IMR-90 (cell line): ENCODE measurements at regions not wholly inside any gene's neighbourhood (a gene's known extent, or its start where the extent isn't known, plus 50 kb on each side); places are given as distances from the start of the nearest gene placed in this dataset.

Experiments used
- ATAC-seq: fragments of 200-7000 bp; cut with Tn5 transposase; 2 replicates; pipeline ENCODE4 v1.9.1; 2020; ENCODE audit warnings: low read depth, mild to moderate bottlenecking, moderate library complexity
- BruUV-seq: library from RNA; stranded (reverse); fragments of 400-500 nt; replicated peaks from 2 replicates; lab custom pipeline; 2021; lab: Mats Ljungman, UMichigan
- CTCF ChIA-PET: fragments of 300-600 bp; formaldehyde crosslinking; extraction: SDS; loops from one replicate; lab custom pipeline; 2021; ENCODE audit warnings: antibody characterized with exemption; lab: Yijun Ruan, JAX
- POLR2A ChIA-PET: fragments of 300-600 bp; sonication (Branson Sonifier 250); formaldehyde crosslinking; loops from one replicate; lab custom pipeline; 2022; ENCODE audit warnings: antibody characterized with exemption; ENCODE audit not compliant: unreplicated experiment; lab: Charles Lee
- DNase-seq: peaks from one replicate; pipeline ENCODE4 v3.0.0; 2013
- H2AFZ ChIP-seq: replicated peaks from 2 replicates; pipeline ENCODE3; 2013; ENCODE audit warnings: low read length, mild to moderate bottlenecking; ENCODE audit not compliant: poor library complexity
- H2AK5ac ChIP-seq: 2 replicates; pipeline ENCODE4 v1.6.1; 2013; ENCODE audit warnings: low read depth, low read length, inconsistent platforms
- H2AK9ac ChIP-seq: replicated peaks from 2 replicates; pipeline ENCODE3; 2013; ENCODE audit warnings: mild to moderate bottlenecking, low read depth, low read length, moderate library complexity; ENCODE audit not compliant: poor library complexity
- H2BK120ac ChIP-seq: 2 replicates; pipeline ENCODE4 v1.6.1; 2013; ENCODE audit warnings: low read depth, low read length, inconsistent platforms
- H2BK15ac ChIP-seq: 3 replicates; pipeline ENCODE4 v1.6.1; 2013; ENCODE audit warnings: low read depth, low read length, inconsistent platforms
- H2BK20ac ChIP-seq: 2 replicates; pipeline ENCODE4 v1.6.1; 2013; ENCODE audit warnings: low read depth, mild to moderate bottlenecking, inconsistent platforms, low read length, moderate library complexity
- H2BK5ac ChIP-seq: 2 replicates; pipeline ENCODE4 v1.6.1; 2013; ENCODE audit warnings: mild to moderate bottlenecking, low read depth, low read length, inconsistent platforms; ENCODE audit not compliant: poor library complexity, severe bottlenecking
- H3K14ac ChIP-seq: replicated peaks from 2 replicates; pipeline ENCODE4 v1.6.1; 2013; ENCODE audit warnings: low read depth, low read length, inconsistent platforms
- H3K18ac ChIP-seq: 2 replicates; pipeline ENCODE4 v1.6.1; 2013; ENCODE audit warnings: low read depth, low read length, control low read depth
- H3K23ac ChIP-seq: 2 replicates; pipeline ENCODE4 v1.6.1; 2013; ENCODE audit warnings: low read depth, low read length, inconsistent platforms
- H3K27ac ChIP-seq: 2 replicates; pipeline ENCODE4 v1.5.1; 2013; ENCODE audit warnings: mild to moderate bottlenecking, control low read depth, low read length; ENCODE audit not compliant: insufficient read depth
- H3K27me3 ChIP-seq: 2 replicates; pipeline ENCODE4 v1.6.1; 2013; ENCODE audit warnings: low read length; ENCODE audit not compliant: control insufficient read depth, insufficient read depth
- H3K36me3 ChIP-seq: 2 replicates; pipeline ENCODE4 v1.6.1; 2013; ENCODE audit warnings: low read length, mixed read lengths; ENCODE audit not compliant: control insufficient read depth, insufficient read depth
- H3K4ac ChIP-seq: 2 replicates; pipeline ENCODE4 v1.6.1; 2013; ENCODE audit warnings: low read depth, low read length, inconsistent platforms
- H3K4me1 ChIP-seq: 2 replicates; pipeline ENCODE4 v1.6.1; 2013; ENCODE audit warnings: low read length, mixed read lengths; ENCODE audit not compliant: control insufficient read depth, insufficient read depth
- H3K4me2 ChIP-seq: 2 replicates; pipeline ENCODE4 v1.6.1; 2013; ENCODE audit warnings: low read depth, mild to moderate bottlenecking, control low read depth, low read length, moderate library complexity
- H3K4me3 ChIP-seq: 2 replicates; pipeline ENCODE4 v1.5.1; 2013; ENCODE audit warnings: low read depth, mild to moderate bottlenecking, control low read depth, low read length, moderate library complexity; ENCODE audit not compliant: insufficient read depth
- H3K56ac ChIP-seq: 2 replicates; pipeline ENCODE4 v1.6.1; 2013; ENCODE audit warnings: low read length, inconsistent platforms; ENCODE audit not compliant: insufficient read depth; ENCODE audit errors: extremely low read depth
- H3K79me1 ChIP-seq, 2 experiments: 2 replicates each; pipeline ENCODE4 v1.6.1; 2013; ENCODE audit warnings: low read length in 2 of 2, inconsistent platforms in 1 of 2, low read depth in 1 of 2
- H3K9ac ChIP-seq: 2 replicates; pipeline ENCODE4 v1.6.1; 2013; ENCODE audit warnings: low read depth, low read length, control low read depth
- H3K9me1 ChIP-seq: 2 replicates; pipeline ENCODE4 v1.6.1; 2013; ENCODE audit warnings: low read length, inconsistent platforms; ENCODE audit not compliant: insufficient read depth
- H3K9me3 ChIP-seq: 2 replicates; pipeline ENCODE4 v1.6.1; 2013; ENCODE audit warnings: low read length; ENCODE audit not compliant: control insufficient read depth, insufficient read depth
- H4K20me1 ChIP-seq: 2 replicates; pipeline ENCODE4 v1.6.1; 2013; ENCODE audit warnings: low read length, inconsistent platforms; ENCODE audit not compliant: insufficient read depth
- H4K5ac ChIP-seq: 2 replicates; pipeline ENCODE4 v1.6.1; 2013; ENCODE audit warnings: mild to moderate bottlenecking, low read depth, low read length, control low read depth
- H4K8ac ChIP-seq, 2 experiments: 2 replicates each; pipeline ENCODE4 v1.6.1; 2013; ENCODE audit warnings: low read depth in 2 of 2, low read length in 2 of 2, control low read depth in 1 of 2, inconsistent platforms in 1 of 2
- H4K91ac ChIP-seq: 2 replicates; pipeline ENCODE4 v1.6.1; 2013; ENCODE audit warnings: low read depth, low read length, inconsistent platforms; ENCODE audit not compliant: insufficient read depth
- CEBPB ChIP-seq: IDR thresholded peaks from 2 replicates; pipeline ENCODE4 v1.6.1; 2012; ENCODE audit warnings: low read depth, low read length, improper control_type of control experiment
- WGBS, 2 experiments: methylation state at CpG; one replicate each; pipeline versions ENCODE4 v1.1.5 to v1.1.7; 2013; ENCODE audit warnings: missing lambda C conversion rate in 2 of 2; ENCODE audit not compliant: insufficient read length in 1 of 2; ENCODE audit errors: extremely low coverage in 2 of 2; 5-methylcytosine and 5-hydroxymethylcytosine counted together
- dilution Hi-C: fragments of 300-500 bp; cut with HindIII; formaldehyde crosslinking; loops from one replicate; pipeline ENCODE4 v1.14.3; 2018; ENCODE audit warnings: low sequenced_read_pairs; ENCODE audit not compliant: unreplicated experiment
- in situ Hi-C: fragments of 300-500 bp; cut with MboI; formaldehyde crosslinking; loops from 3 replicates; pipeline ENCODE4 v1.14.3; 2019; ENCODE audit warnings: low sequenced_read_pairs, inconsistent platforms, mixed read lengths
- intact Hi-C: fragments of 100-400 bp; cut with micrococcal nuclease; formaldehyde crosslinking; loops from 2 replicates; pipeline ENCODE4 v1.10.0; 2022
- TF ChIP-seq, protein P1 (sequence below): fragments of 150-350 bp; IDR thresholded peaks from 2 replicates; pipeline ENCODE4 v1.6.1; 2017; ENCODE audit warnings: mild to moderate bottlenecking, antibody characterized with exemption, low read length, low read depth

DNA sequence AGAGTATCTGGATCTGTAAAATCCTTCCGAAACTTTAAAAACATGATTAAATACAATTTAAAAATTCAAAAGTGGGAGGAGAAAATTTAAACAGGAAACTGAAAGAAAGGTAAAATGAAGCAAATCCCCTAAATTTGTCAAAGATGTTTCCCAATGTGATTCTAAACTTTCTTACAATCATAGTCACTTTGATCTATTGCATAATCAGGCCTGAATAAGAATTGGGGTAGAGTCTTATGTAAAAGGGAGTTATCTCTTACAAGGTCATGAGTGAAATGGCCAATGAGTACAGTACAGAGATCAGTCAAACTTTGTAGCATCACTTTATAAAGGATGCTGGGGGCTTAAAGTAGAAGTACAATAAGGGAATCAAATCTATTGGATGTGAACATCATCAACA is 1657.7 kb upstream of the CELF4 start:
- H3K4me3 ChIP-seq, result no peak overlapping the region
- TF ChIP-seq CEBPB, result peak; percentile 17; the same call in 1 of the 2 replicates
- TF ChIP-seq, protein P1, sequence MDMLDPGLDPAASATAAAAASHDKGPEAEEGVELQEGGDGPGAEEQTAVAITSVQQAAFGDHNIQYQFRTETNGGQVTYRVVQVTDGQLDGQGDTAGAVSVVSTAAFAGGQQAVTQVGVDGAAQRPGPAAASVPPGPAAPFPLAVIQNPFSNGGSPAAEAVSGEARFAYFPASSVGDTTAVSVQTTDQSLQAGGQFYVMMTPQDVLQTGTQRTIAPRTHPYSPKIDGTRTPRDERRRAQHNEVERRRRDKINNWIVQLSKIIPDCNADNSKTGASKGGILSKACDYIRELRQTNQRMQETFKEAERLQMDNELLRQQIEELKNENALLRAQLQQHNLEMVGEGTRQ, result no peak
- H4K8ac ChIP-seq, result no peak overlapping the region
- no peak overlapping the region for H2AK9ac ChIP-seq
- no peak for DNase-seq
- no peaks in the 10 kb centered on the region for H3K4me1 ChIP-seq
- H2AFZ ChIP-seq, result no peak overlapping the region
- H4K5ac ChIP-seq, result no peak overlapping the region
- no peak overlapping the region for H3K18ac ChIP-seq
- no peak overlapping the region for H3K23ac ChIP-seq
- intact Hi-C loops, result no loop called here
- WGBS, 2 experiments, result no CpG with 5 or more reads among the region's 1 CpG
- no peaks in the 10 kb centered on the region for H3K9me3 ChIP-seq
- no peaks in the 10 kb centered on the region for H3K9me1 ChIP-seq
- no peak overlapping the region for H3K9ac ChIP-seq
- no peak overlapping the region for H2BK20ac ChIP-seq
- no peak overlapping the region for H3K14ac ChIP-seq
- H3K27me3 ChIP-seq, result no peaks in the 10 kb centered on the region
- no peak overlapping the region for H3K56ac ChIP-seq
- in situ Hi-C loops, result no loop called here
- no peak for ATAC-seq
- no peak overlapping the region for H2BK5ac ChIP-seq
- no peak overlapping the region for H2BK120ac ChIP-seq
- POLR2A ChIA-PET, result no interaction called here
- H3K4ac ChIP-seq, result no peak overlapping the region
- CTCF ChIA-PET, result no interaction called here
- H2BK15ac ChIP-seq, result no peak overlapping the region
- BruUV-seq, result no TSS peak
- H3K4me2 ChIP-seq, result no peak overlapping the region
- H4K91ac ChIP-seq, result no peak overlapping the region
- no peaks in the 10 kb centered on the region for H4K20me1 ChIP-seq
- dilution Hi-C loops, result no loop called here
- no peaks in the 10 kb centered on the region for H3K79me1 ChIP-seq
- H3K27ac ChIP-seq, result no peak overlapping the region
- no peak overlapping the region for H2AK5ac ChIP-seq
- no peaks in the 10 kb centered on the region for H3K36me3 ChIP-seq
